Islet of Langerhans (tissue), 1 donor: ENCODE measurements at regions not wholly inside any gene's neighbourhood (a gene's known extent, or its start where the extent isn't known, plus 50 kb on each side); places are given as distances from the start of the nearest gene placed in this dataset.
"Not testable (repeated sequence)": the region's sequence is repeated elsewhere in the genome, so short reads cannot be mapped to it uniquely, and the experiment has no call there.

Experiments
- FAIRE-seq: peaks from one replicate; lab custom pipeline; 2011; peaks lifted over from hg19 to GRCh38; lab: Jason Lieb, UNC

DNA sequence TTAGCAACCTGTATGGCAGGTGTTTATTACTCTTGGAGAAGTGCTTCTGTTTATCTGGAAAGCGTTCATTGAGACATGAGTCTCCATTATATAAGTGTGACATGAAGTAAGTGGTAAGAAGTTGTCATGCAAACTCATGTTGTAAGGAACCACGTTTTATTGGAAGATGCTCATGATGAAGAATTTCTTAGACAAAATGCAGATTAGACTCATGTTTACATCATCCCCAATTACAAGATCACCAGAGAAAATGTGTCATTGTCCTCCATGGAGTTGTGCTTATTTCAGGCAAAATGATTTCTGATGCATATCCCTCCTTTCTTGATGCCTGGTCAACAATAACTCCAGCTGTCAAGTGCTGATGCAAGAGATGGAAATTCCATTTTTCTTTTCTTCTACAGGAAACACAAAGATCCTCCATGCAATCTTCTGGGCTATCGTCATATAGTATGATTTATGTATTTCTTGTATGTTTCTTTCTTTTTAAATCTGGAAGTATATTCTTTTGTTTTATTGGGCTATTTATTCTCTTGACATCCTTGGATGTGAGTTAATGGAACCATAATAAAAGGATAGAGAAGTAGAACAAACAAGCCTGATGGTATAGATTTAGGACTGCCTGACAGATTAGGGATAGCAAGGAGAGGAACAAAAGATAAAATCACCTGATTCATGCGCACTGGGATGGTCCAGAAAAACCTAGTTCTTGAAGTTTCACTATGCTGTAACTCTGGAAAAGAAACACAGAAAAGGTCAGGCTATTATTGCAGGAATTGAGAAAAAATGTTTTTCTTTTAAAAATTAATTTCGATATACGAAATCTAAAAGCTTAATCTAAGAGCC is 50.7 kb upstream of the DIAPH3 start:
- FAIRE-seq, result no peak

GRCh38 chr13:60220072-60220471 is 56.3 kb upstream of the DIAPH3 start:
- no peak for FAIRE-seq

GRCh38 chr13:60221581-60221980 is 57.9 kb upstream of the DIAPH3 start:
- FAIRE-seq, result no peak

- FAIRE-seq, result no peak
These were observed 62.8 kb upstream of the DIAPH3 start for GRCh38 chr13:60226507-60226906.

DNA sequence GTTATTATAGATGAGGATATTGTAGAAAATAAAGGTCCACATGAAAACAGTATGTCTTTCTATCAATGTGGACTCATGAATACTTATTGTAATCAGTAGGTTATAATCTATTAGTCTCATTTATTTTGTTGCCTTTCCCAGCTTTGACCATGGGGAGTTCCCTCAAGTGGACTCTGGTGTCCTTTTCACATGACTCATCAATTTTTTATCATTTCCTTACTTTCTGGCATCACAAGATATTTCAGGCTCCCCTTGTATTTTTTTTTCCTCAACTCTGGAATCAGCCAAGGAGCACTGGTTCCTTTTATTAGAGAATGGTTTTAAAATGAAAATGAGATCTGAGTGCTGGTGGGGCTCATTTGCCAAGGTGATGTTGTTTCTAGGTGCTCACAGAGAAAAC is 63.4 kb upstream of the DIAPH3 start:
- no peak for FAIRE-seq

DNA sequence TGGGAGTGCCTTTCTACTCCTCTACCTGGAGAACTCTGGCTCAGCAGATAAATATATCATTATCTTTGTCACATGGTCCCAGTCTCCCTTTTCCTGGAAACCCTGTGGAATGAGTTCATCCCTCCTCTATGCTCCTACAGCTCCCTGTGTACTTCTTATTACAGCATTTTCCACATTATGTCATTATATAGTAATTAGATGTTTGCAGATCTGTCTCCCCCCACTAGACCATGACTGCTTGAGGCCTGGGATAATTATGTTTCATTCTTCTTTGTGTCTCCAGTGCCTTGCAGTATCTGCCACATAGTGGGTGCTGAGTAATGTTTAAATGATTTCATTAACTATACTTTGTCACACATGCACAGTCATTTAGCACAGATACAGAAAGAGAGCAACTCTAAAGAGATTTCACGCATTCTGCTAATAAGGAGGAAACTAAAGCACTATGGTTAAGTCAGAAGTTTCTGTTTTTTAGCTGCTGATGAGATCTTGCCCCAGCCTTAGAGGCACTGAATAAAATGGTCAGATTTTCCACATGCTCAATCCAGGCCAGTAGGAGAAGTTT is 66.1 kb upstream of the DIAPH3 start:
- no peak for FAIRE-seq

DNA sequence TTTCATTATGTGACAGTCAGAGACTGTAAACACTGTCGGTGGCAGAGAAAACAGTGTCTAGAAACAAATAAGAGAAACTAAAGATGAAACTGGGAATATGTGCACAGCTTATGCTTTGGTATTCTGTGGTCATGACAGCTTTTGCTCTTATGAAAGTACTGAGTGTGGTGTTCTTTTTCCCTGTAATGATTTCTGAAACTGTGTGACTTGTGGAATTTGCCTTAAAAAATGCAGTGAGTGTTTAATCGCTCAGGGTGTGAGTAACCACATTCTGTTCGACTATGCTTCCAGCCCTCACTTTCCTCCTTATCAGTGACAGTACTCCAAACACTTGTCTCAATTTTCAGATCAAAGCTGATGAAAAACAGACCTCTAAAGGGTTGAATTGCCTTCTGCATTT is 66.9 kb upstream of the DIAPH3 start:
- FAIRE-seq, result no peak

GRCh38 chr13:60242043-60242595 is 78.4 kb upstream of the DIAPH3 start:
- no peak for FAIRE-seq

DNA sequence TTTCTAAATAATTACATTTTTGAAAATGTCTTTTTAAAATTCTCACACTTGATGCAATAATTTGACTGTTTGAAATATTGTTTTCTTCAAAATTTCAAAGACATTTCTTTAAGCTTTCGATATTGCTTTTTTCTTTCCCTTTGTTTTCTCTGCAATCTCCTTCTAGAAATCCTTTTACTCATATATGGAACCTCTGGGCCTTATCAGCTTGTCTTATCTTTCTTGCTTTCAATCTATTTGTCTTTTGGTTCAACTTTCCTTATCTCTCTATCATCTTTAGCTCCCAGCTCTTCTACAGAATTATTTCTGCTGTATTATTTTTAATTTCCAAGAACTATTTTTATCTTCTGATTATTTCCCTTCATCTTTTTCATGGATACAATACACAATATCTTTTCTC is 80.7 kb upstream of the DIAPH3 start:
- no peak for FAIRE-seq

DNA sequence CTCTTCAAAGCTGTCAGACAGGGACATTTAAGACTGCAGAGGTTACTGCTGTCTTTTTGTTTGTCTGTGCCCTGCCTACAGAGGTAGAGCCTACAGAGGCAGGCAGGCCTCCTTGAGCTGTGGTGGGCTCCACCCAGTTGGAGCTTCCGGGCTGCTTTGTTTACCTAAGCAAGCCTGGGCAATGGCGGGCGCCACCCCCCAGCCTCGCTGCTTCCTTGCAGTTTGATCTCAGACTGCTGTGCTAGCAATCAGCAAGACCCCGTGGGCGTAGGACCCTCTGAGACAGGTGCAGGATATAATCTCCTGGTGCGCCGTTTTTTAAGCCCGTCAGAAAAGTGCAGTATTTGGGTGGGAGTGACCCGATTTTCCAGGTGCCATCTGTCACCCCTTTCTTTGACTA is 87.7 kb upstream of the DIAPH3 start:
- not testable (repeated sequence) for FAIRE-seq

GRCh38 chr13:60258349-60258748 is 94.6 kb upstream of the DIAPH3 start:
- FAIRE-seq, result no peak

DNA sequence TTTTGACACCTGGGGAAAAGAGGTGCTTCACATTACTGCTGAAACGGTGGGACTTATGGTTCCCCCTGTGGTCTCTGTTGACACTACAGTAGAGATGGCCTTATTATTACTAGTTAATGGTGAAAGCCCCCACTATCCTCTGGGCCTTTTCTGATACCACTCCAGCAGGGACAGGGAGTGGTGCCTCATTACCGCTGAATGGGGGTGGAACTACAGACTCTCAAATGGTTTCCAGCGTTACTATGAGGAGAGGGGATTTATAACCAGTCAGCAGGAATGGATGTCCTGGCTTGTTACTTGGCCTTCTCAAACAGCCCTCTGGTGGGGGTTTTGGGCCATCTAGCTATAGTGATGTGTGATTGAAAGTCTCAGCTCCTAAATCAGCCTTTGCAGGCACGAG is 96.7 kb upstream of the DIAPH3 start:
- FAIRE-seq, result no peak

DNA sequence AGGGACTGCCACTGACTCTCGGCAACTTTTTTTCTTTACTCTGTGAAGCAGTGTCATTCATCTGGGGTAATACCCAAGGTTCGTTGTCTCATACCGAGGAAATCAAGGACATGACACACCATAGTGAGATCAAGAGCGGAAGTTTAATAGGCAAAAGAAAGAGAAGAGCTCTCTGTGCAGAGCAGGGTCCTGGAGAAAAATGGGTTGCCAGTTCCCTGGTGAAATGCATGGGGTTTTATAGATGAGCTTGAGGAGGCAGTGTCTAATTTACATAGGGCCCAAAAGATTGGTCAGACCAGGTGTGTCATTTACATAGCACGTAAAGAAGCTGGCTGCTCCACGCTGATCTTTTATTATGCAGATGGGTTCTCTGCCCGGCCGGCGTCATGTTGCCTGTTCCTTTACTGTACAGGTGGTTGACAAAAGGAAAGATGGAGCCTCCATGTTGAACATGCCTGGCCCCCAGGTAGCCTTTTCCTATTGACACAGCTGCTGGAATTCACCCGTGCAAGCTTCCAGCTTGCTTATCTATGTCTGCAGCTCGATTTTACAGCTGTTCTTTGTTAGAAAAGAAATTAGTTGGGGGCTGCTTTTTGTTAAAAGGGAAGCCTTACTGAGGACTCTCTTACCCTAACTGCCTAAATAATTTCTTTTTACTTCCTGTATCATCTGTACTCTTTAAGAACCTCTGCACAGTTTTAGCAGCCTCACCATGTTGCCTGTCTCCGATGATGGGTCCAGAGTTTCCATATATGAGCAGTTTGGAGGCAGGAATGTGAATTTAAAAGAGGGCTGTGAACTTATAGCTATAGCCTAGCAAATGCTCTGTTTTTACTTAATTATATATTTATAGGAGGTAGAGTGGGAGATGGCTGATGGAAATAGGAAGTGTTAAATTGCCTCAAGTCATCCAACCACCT is 98.0 kb upstream of the DIAPH3 start:
- FAIRE-seq, result no peak

GRCh38 chr13:60265566-60265965 is 101.8 kb upstream of the DIAPH3 start:
- FAIRE-seq, result no peak

- FAIRE-seq, result no peak
These were observed 103.9 kb upstream of the DIAPH3 start for GRCh38 chr13:60267498-60268202.

DNA sequence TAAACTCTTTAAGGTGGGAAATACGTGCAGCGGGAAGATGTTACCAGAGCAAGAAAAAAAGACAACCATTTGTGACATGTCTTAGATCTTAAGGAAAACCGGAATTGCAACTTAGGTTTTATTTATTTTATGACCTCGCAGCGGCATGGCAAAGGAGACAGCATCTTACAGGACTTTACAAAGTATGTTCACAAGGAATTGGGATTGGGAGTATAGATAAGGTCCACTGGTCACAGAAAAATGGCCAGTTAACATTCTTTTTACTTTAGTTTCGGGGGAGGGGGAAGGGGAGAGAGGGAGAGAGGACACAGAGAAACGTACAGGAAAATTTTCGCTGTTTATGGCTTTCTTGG is 104.5 kb upstream of the DIAPH3 start:
- FAIRE-seq, result no peak

DNA sequence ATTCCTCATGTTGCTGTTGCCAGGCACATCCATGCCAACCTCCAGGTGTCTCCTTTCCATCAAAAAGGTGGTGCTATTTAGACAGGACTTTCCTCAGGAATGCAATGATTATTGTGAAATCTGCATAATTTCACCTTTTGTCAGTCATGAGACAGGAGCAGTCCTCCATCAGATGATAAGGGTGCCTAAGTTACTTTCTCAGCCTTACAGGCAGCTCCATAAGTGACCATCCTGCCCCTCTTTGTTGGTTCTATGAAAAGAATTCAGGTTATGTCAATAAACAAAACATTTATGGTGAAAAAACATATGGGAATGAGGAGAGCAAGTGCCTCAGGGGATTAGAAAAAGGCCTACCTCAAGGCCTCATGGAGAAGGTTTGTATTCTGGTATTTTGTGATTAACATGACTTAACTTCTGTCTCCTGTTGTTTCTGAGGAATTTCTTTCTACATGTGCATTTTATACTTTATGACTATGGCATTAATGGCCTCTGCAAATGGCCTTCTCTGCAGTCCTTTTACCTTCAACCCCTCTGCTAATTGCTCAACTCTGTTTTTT is 110.3 kb upstream of the DIAPH3 start:
- FAIRE-seq, result no peak

DNA sequence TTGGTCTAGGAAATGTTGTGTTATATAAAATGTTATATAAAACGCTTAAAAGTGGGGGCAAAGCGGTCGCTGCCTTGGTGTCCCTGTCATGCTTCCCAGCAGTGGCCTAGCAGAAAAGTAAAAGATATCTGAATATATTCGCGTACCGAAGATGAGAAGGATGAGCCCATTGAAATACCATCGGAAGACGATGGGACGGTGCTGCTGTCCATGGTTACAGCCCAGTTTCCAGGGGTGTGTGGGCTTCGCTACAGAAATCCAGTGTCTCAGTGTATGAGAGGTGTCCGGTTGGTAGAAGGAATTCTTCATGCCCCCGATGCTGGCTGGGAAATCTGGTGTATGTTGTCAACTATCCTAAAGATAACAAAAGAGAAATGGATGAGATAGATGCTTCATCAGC is 110.9 kb upstream of the DIAPH3 start:
- no peak for FAIRE-seq

DNA sequence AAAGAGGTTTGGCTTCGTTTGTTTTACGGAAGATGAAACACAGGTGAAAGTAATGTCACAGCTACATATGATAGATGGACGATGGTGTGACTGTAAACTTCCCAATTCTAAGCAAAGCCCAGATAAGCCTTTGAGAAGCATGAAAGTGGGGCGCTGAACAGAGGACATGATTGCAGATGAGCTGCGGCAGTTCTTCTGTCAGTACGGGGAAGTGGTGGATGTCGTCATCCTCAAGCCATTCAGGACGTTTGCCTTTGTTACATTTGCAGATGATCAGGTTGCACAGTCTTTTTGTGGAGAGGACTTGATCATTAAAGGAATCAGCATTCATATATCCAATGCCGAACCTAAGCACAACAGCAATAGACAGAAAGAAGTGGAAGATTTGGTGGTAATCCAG is 111.5 kb upstream of the DIAPH3 start:
- no peak for FAIRE-seq

DNA sequence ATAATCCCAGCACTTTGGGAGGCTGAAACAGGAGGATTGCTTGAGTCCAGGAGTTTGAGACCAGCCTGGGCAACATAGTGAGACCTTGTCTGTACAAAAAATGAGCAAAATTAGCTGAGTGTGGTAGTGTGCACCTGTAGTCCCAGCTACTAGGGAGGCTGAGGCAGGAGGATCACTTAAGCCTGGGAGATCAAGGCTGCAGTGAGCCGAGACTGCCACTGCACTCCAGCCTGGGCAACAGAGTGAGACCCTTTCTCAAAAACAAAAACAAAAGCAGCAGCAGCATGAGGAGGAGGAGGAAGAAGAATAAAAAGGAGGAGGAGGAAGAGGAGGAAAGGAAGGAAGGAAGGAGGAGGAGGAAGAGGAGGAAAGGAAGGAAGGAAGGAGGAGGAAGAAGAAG is 116.5 kb upstream of the TDRD3 start:
- not testable (repeated sequence) for FAIRE-seq

DNA sequence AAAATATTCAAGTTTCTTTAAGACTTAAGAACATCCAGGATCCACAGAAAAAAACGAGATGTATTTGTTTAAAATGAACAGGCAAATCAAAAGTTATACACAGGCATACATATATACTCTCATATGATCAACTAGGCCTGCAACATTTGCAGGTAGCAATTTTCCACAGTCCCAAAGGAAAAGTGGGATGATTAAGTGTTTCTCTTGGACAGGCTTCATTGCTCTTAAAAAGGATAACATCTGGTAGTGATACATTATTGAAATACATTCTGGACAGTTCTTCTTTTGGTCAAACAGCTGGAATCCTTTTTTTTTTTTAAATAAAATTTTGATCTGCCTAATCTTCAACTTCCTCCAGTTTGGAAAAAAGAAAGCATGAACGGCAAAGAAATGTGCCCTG is 114.8 kb upstream of the TDRD3 start:
- FAIRE-seq, result no peak

DNA sequence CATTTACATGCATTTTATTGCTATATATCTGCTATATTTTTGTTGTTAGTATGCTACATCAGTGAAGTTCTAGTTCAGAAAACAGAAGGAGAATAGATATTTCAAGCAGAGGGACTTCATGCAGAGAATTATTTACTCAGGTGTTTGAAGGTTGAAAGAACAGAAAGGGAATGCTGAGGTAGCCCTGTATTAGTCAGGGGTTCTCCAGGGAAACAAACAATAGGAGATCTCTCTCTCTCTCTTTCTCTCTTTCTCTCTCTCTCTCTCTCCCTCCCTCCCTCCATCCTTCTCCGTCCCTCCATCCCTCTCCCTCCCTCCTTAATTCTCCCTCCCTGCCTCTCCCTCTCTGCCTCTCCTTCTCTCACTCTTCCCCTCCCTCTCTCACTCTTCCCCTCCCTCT is 114.3 kb upstream of the TDRD3 start:
- FAIRE-seq, result peak; percentile 38
